Germinal center (tissue), 1 donor: ENCODE measurements at regions not wholly inside any gene's neighbourhood (a gene's known extent, or its start where the extent isn't known, plus 50 kb on each side); places are given as distances from the start of the nearest gene placed in this dataset.

Experiments used
- DNase-seq: peaks from one replicate; pipeline ENCODE4 v3.0.0; 2012; ENCODE audit warnings: mixed read lengths, low spot score

- DNase-seq = no peak
Observed at GRCh38 chr2:207289295-207290018, 123.7 kb upstream of the KLF7 start.

- DNase-seq = no peak
Observed at GRCh38 chr2:207290833-207291624, 125.3 kb upstream of the KLF7 start.

GRCh38 chr2:207291625-207292252 is 126.0 kb upstream of the KLF7 start:
- DNase-seq = no peak

- no peak for DNase-seq
Observed at GRCh38 chr2:207296265-207296948, 130.7 kb upstream of the KLF7 start.

GRCh38 chr2:207300817-207301216 is 135.1 kb upstream of the KLF7 start:
- no peak for DNase-seq

- no peak for DNase-seq
Observed at GRCh38 chr2:207304761-207305160, 139.0 kb upstream of the KLF7 start.

- DNase-seq = no peak
Observed at GRCh38 chr2:207308519-207309224, 142.9 kb upstream of the KLF7 start.

GRCh38 chr2:207311316-207312005 is 145.7 kb upstream of the KLF7 start:
- DNase-seq = no peak

GRCh38 chr2:207312006-207312356 is 146.2 kb upstream of the KLF7 start:
- no peak for DNase-seq

- no peak for DNase-seq
Observed at GRCh38 chr2:207313947-207314346, 148.2 kb upstream of the KLF7 start.

- DNase-seq = no peak
Observed at GRCh38 chr2:207315131-207315530, 149.4 kb upstream of the KLF7 start.

GRCh38 chr2:207316484-207316883 is 150.7 kb upstream of the KLF7 start:
- DNase-seq = no peak

- no peak for DNase-seq
Observed at GRCh38 chr2:207316906-207317305, 151.2 kb upstream of the KLF7 start.

- DNase-seq = no peak
Observed at GRCh38 chr2:207317378-207317984, 151.7 kb upstream of the KLF7 start.

GRCh38 chr2:207318181-207318628 is 152.5 kb upstream of the KLF7 start:
- no peak for DNase-seq

GRCh38 chr2:207319316-207319715 is 153.6 kb upstream of the KLF7 start:
- DNase-seq = no peak

- no peak for DNase-seq
Observed at GRCh38 chr2:207320381-207321159, 154.8 kb upstream of the KLF7 start.

GRCh38 chr2:207321514-207321913 is 155.8 kb upstream of the KLF7 start:
- DNase-seq = no peak

- DNase-seq = no peak
Observed at GRCh38 chr2:207324001-207324400, 158.3 kb upstream of the KLF7 start.

- no peak for DNase-seq
Observed at GRCh38 chr2:207327513-207327912, 161.8 kb upstream of the KLF7 start.
